ENCODE measurements at regions not wholly inside any gene's neighbourhood (a gene's known extent, or its start where the extent isn't known, plus 50 kb on each side); places are given as distances from the start of the nearest gene placed in this dataset.

- DNase-seq, result no peak
Measured at GRCh38 chr5:16013334-16014065, 166.1 kb downstream of the MARCHF11 start.

GRCh38 chr5:16009256-16009655, 170.3 kb downstream of the MARCHF11 start:
- DNase-seq, result no peak

GRCh38 chr5:16007750-16008415, 171.7 kb downstream of the MARCHF11 start:
- no peak for DNase-seq

DNA sequence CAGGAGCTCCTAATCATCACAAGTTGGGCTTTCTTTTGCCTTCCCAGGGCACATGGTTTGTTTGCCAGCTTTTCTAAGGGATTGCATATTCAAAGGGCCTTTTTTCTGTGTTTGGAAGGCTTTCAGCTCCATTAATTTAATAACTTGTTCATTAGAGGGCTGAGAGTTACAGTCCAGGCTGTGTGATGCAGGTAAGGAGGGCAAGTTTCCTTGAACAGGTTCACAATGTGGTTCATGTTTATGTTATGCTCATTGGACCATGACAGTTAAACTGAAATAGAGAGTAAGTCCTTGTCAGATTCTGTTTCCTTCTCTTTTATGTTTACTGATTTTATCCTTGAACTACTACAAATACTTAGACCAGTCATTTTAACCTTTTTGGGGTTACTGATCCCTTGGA, 174.4 kb downstream of the MARCHF11 start:
- DNase-seq, result no peak

GRCh38 chr5:16000056-16000455, 179.5 kb downstream of the MARCHF11 start:
- DNase-seq, result no peak

DNA sequence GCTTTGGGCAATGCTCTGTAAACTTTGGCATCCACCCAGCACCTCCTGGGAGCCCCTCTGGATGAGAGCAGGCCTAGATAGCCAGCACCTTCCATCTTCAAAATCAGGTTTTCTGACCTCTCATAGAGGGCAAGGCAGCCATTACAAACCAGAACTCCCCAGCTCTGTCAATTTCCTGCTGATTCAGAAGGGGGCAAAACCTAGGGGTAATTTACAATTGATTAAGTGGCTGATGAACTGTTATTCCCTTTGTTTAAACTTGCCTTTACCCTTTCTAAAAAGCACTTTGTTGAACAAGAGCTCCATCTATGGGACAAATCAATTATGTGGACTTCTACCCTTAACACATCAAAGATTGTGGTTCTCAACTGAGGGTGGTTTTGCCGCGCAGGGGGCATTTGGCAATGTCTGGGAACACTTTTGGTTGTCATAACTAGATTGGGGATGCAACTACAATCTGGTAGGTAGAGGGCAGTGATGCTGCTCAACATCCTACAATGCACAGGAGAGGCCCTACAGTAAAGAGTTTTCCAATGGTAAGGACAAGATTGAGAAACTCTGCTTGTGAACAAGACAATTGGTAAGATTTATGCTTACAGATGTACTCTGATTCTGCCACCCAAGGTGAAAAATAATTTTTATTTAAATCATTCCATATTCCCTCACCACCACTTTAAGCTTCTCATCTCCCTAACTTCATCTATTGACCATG, 184.1 kb downstream of the MARCHF11 start:
- DNase-seq, result peak in 1 of 5 experiments; percentile 0

GRCh38 chr5:15993919-15994318, 185.7 kb downstream of the MARCHF11 start:
- DNase-seq, result no peak

- no peak for DNase-seq
Measured at GRCh38 chr5:15993334-15993733, 186.3 kb downstream of the MARCHF11 start.

- no peak for DNase-seq
Measured at GRCh38 chr5:15992918-15993317, 186.7 kb downstream of the MARCHF11 start.

GRCh38 chr5:15991586-15991985, 188.0 kb downstream of the MARCHF11 start:
- no peak for DNase-seq
